ENCODE measurements at regions not wholly inside any gene's neighbourhood (a gene's known extent, or its start where the extent isn't known, plus 50 kb on each side); places are given as distances from the start of the nearest gene placed in this dataset.

- TF ChIP-seq POLR2A (IDR thresholded peaks at IDR 0.05; ENCODE audit: low read length): no peak
- TF ChIP-seq GATA1 (IDR thresholded peaks at IDR 0.05; ENCODE audit: low read depth, low read length): no peak
These were observed 297.2 kb downstream of the CDCA7 start for GRCh38 chr2:173651891-173652290.

Data from erythroblast (primary cell).